K562 (cell line): ENCODE measurements at regions not wholly inside any gene's neighbourhood (a gene's known extent, or its start where the extent isn't known, plus 50 kb on each side); places are given as distances from the start of the nearest gene placed in this dataset.

Experiments used
- HDAC1 ChIP-seq, 2 experiments: fragments of 450-650 bp; IDR thresholded peaks; 2 replicates each; pipeline ENCODE4 v1.6.1; 2016 to 2017; ENCODE audit warnings: inconsistent platforms in 1 of 2, mild to moderate bottlenecking in 1 of 2, moderate library complexity in 1 of 2
- NFE2L1 ChIP-seq: fragments of 450-650 bp; IDR thresholded peaks from 2 replicates; pipeline ENCODE4 v1.6.1; 2016; ENCODE audit warnings: missing genetic modification characterization, low read depth, mild to moderate bottlenecking, missing compliant biosample characterization, moderate library complexity, borderline replicate concordance
- PHF8 ChIP-seq: fragments of 200-600 bp; sonication (generic); IDR thresholded peaks from 2 replicates; pipeline ENCODE4 v1.6.1; 2012; ENCODE audit warnings: mixed run types, mild to moderate bottlenecking, inconsistent platforms, low read length, moderate library complexity, borderline replicate concordance
- PYGO2 ChIP-seq: fragments of 450-650 bp; IDR thresholded peaks from 2 replicates; pipeline ENCODE4 v1.6.1; 2016; ENCODE audit warnings: mild to moderate bottlenecking, missing genetic modification characterization, moderate library complexity, missing compliant biosample characterization
- SMAD1 ChIP-seq: fragments of 150-350 bp; IDR thresholded peaks from 2 replicates; pipeline ENCODE4 v1.6.1; 2014; ENCODE audit warnings: low read length, low read depth; ENCODE audit not compliant: partially characterized antibody
- SMC3 ChIP-seq: conservative IDR thresholded peaks from 2 replicates; pipeline ENCODE4 v1.6.1; 2011; ENCODE audit warnings: low read depth, low read length, improper control_type of control experiment; ENCODE audit not compliant: insufficient read depth
- ZBTB7A ChIP-seq: IDR thresholded peaks from 2 replicates; pipeline ENCODE4 v1.6.1; 2011; ENCODE audit warnings: low read depth, mild to moderate bottlenecking, low read length, moderate library complexity, borderline replicate concordance; ENCODE audit not compliant: control insufficient read depth
- ZFPM2 ChIP-seq: fragments of 250-450 bp; sonication (Bioruptor Pico); IDR thresholded peaks from 2 replicates; pipeline ENCODE4 v1.5.1; 2022; ENCODE audit warnings: mild to moderate bottlenecking
- ZKSCAN1 ChIP-seq: fragments of 150-350 bp; IDR thresholded peaks from 2 replicates; pipeline ENCODE4 v1.6.1; 2016; ENCODE audit warnings: low read depth, low read length
- ZMIZ1 ChIP-seq, 2 experiments: fragments of 150-350 bp in 1 of 2; IDR thresholded peaks; 2 replicates each; pipeline ENCODE4 v1.6.1; 2012 to 2016; ENCODE audit warnings: low read depth in 2 of 2, low read length in 2 of 2, mild to moderate bottlenecking in 1 of 2, moderate library complexity in 1 of 2
- ZNF41 ChIP-seq: fragments of 250-450 bp; sonication (Bioruptor Pico); conservative IDR thresholded peaks from 2 replicates; pipeline ENCODE4 v1.4.0; 2020; ENCODE audit warnings: mild to moderate bottlenecking
- TF ChIP-seq, protein P1 (sequence below): fragments of 250-450 bp; sonication (Bioruptor Pico); IDR thresholded peaks from 2 replicates; pipeline ENCODE4 v1.5.0; 2021; ENCODE audit warnings: mild to moderate bottlenecking, borderline replicate concordance
- TF ChIP-seq, protein P2 (sequence below): fragments of 450-650 bp; formaldehyde crosslinking; IDR thresholded peaks from 2 replicates; pipeline ENCODE4 v1.4.0; 2020; ENCODE audit warnings: mild to moderate bottlenecking, moderate library complexity
- TF ChIP-seq, protein P3 (sequence below): sonication (generic); formaldehyde crosslinking; IDR thresholded peaks from 2 replicates; pipeline ENCODE4 v1.8.0; 2023; ENCODE audit warnings: missing genetic modification reagents, mild to moderate bottlenecking, borderline replicate concordance

DNA sequence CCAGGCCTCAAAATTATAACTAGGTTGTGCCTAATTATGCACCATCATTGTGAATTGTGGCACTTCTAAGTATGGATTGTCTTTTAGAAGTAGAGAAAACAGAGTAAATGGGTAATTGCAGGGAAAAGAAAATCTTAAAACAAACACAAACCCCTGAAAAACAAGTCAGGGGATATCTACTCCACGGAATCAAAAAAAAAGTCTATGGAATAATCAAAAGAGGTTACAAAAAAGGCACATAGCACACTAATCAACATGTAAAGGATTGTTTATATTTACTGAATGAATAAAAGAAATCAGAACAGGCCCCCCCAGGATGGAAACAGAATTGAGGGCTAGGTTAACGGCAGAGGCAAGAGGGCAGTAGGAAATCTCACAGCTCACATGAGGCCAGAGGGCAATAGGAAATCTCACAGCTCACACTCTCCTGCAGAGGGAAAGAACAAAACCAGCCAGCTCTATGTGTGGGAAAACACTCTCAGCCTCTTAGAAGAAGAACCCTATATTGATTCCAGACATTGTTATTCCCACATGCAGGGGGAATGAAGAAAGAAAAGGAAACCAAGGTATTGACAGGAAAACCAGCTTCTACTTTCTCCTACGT lies 72.7 kb upstream of the FNDC3B start (continued):
- TF ChIP-seq, protein P1, sequence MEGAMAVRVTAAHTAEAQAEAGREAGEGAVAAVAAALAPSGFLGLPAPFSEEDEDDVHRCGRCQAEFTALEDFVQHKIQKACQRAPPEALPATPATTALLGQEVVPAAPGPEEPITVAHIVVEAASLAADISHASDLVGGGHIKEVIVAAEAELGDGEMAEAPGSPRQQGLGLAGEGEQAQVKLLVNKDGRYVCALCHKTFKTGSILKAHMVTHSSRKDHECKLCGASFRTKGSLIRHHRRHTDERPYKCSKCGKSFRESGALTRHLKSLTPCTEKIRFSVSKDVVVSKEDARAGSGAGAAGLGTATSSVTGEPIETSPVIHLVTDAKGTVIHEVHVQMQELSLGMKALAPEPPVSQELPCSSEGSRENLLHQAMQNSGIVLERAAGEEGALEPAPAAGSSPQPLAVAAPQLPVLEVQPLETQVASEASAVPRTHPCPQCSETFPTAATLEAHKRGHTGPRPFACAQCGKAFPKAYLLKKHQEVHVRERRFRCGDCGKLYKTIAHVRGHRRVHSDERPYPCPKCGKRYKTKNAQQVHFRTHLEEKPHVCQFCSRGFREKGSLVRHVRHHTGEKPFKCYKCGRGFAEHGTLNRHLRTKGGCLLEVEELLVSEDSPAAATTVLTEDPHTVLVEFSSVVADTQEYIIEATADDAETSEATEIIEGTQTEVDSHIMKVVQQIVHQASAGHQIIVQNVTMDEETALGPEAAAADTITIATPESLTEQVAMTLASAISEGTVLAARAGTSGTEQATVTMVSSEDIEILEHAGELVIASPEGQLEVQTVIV (CRISPR knock-in tag) = no peak
- TF ChIP-seq, protein P2, sequence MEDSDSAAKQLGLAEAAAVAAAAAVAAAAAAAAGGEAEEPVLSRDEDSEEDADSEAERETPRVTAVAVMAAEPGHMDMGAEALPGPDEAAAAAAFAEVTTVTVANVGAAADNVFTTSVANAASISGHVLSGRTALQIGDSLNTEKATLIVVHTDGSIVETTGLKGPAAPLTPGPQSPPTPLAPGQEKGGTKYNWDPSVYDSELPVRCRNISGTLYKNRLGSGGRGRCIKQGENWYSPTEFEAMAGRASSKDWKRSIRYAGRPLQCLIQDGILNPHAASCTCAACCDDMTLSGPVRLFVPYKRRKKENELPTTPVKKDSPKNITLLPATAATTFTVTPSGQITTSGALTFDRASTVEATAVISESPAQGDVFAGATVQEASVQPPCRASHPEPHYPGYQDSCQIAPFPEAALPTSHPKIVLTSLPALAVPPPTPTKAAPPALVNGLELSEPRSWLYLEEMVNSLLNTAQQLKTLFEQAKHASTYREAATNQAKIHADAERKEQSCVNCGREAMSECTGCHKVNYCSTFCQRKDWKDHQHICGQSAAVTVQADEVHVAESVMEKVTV (CRISPR knock-in tag) = peak; percentile 3; the same call in 1 of the 2 replicates
- TF ChIP-seq SMC3 (no peak), ZKSCAN1 (no peak), PHF8 (no peak), SMAD1 (no peak), ZBTB7A (no peak), ZFPM2 (no peak), PYGO2 (no peak), NFE2L1 (no peak), HDAC1 (IDR thresholded peaks at IDR 0.05) (no peak), ZNF41 (CRISPR knock-in tag) (0 out of 2 replicates have a peak, but pooled peaks have one; percentile 33), ZMIZ1 (IDR thresholded peaks at IDR 0.05; ENCODE audit: low read depth in 2 of 2, low read length in 2 of 2) (0 out of 4 replicates have a peak, but pooled peaks of 1 of the 2 experiments have one; percentile 33)
- TF ChIP-seq, protein P3, sequence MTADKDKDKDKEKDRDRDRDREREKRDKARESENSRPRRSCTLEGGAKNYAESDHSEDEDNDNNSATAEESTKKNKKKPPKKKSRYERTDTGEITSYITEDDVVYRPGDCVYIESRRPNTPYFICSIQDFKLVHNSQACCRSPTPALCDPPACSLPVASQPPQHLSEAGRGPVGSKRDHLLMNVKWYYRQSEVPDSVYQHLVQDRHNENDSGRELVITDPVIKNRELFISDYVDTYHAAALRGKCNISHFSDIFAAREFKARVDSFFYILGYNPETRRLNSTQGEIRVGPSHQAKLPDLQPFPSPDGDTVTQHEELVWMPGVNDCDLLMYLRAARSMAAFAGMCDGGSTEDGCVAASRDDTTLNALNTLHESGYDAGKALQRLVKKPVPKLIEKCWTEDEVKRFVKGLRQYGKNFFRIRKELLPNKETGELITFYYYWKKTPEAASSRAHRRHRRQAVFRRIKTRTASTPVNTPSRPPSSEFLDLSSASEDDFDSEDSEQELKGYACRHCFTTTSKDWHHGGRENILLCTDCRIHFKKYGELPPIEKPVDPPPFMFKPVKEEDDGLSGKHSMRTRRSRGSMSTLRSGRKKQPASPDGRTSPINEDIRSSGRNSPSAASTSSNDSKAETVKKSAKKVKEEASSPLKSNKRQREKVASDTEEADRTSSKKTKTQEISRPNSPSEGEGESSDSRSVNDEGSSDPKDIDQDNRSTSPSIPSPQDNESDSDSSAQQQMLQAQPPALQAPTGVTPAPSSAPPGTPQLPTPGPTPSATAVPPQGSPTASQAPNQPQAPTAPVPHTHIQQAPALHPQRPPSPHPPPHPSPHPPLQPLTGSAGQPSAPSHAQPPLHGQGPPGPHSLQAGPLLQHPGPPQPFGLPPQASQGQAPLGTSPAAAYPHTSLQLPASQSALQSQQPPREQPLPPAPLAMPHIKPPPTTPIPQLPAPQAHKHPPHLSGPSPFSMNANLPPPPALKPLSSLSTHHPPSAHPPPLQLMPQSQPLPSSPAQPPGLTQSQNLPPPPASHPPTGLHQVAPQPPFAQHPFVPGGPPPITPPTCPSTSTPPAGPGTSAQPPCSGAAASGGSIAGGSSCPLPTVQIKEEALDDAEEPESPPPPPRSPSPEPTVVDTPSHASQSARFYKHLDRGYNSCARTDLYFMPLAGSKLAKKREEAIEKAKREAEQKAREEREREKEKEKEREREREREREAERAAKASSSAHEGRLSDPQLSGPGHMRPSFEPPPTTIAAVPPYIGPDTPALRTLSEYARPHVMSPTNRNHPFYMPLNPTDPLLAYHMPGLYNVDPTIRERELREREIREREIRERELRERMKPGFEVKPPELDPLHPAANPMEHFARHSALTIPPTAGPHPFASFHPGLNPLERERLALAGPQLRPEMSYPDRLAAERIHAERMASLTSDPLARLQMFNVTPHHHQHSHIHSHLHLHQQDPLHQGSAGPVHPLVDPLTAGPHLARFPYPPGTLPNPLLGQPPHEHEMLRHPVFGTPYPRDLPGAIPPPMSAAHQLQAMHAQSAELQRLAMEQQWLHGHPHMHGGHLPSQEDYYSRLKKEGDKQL (CRISPR knock-in tag) = no peak
